ENCODE measurements at regions not wholly inside any gene's neighbourhood (a gene's known extent, or its start where the extent isn't known, plus 50 kb on each side); places are given as distances from the start of the nearest gene placed in this dataset.
"Not testable (repeated sequence)": the region's sequence is repeated elsewhere in the genome, so short reads cannot be mapped to it uniquely, and the experiment has no call there.

- TF ChIP-seq TAF1 (IDR thresholded peaks at IDR 0.05; ENCODE audit: borderline replicate concordance, low read depth, low read length); POLR2AphosphoS5 (IDR thresholded peaks at IDR 0.05; ENCODE audit: low read depth, low read length): not testable (repeated sequence)
Measured at GRCh38 chr16:13739621-13740373, 180.2 kb upstream of the ERCC4 start.
